ENCODE measurements at regions not wholly inside any gene's neighbourhood (a gene's known extent, or its start where the extent isn't known, plus 50 kb on each side); places are given as distances from the start of the nearest gene placed in this dataset.

GRCh38 chr12:126337556-126338441, 1272.6 kb downstream of the AACS start:
- no peak overlapping the region for H3K4me3 ChIP-seq (replicated peaks in 1 of 3; ENCODE audit: insufficient read depth in 1 of 3, low read depth in 1 of 3, low read length in 3 of 3)
- no peak for TF ChIP-seq POLR2AphosphoS5 (IDR thresholded peaks at IDR 0.05; ENCODE audit: insufficient read depth, low read depth, low read length)
- no peak for TF ChIP-seq JUN (IDR thresholded peaks at IDR 0.05; ENCODE audit: borderline replicate concordance, insufficient read depth, insufficient read length, low read depth)
- no peak for TF ChIP-seq CTCF (IDR thresholded peaks at IDR 0.05; ENCODE audit: extremely low read depth in 1 of 2, insufficient read depth in 1 of 2, low read depth in 1 of 2, low read length in 2 of 2)
- no peak for TF ChIP-seq POLR2A (IDR thresholded peaks at IDR 0.05; ENCODE audit: low read depth, low read length)
- no peak for TF ChIP-seq EZH2 (IDR thresholded peaks at IDR 0.05; ENCODE audit: borderline replicate concordance, low read depth, low read length, severe bottlenecking)
- TF ChIP-seq MAX (IDR thresholded peaks at IDR 0.05; ENCODE audit: insufficient read depth, insufficient read length) = no peak
- no peak for TF ChIP-seq GATA2 (IDR thresholded peaks at IDR 0.05; ENCODE audit: insufficient read depth, insufficient read length, low read depth, low read length)
- TF ChIP-seq MYC (IDR thresholded peaks at IDR 0.05; ENCODE audit: low read depth, low read length) = no peak
- TF ChIP-seq FOS (IDR thresholded peaks at IDR 0.05; ENCODE audit: borderline replicate concordance, insufficient read depth, low read length) = no peak
- dilution Hi-C loops (cut with MboI; ENCODE audit: extremely low pct_ligation_motif_present, low sequenced_read_pairs) = no loop called here
- H3K4me1 ChIP-seq (ENCODE audit: control insufficient read depth, extremely low read depth, insufficient read depth, low read length) = no peaks in the 10 kb centered on the region
- H3K27ac ChIP-seq (ENCODE audit: insufficient read depth, low read depth, low read length) = no peak overlapping the region
- no peaks in the 10 kb centered on the region for H3K79me2 ChIP-seq (ENCODE audit: control insufficient read depth, insufficient read depth, low read length)
- no peak overlapping the region for H2AFZ ChIP-seq (ENCODE audit: low read depth, low read length)
- H3K9me1 ChIP-seq (replicated peaks; ENCODE audit: control insufficient read depth, extremely low read depth, insufficient read depth, low read length) = no peaks in the 10 kb centered on the region
- intact Hi-C loops (cut with micrococcal nuclease) = no loop called here
- no peak overlapping the region for H3K9ac ChIP-seq (replicated peaks; ENCODE audit: extremely low read depth, insufficient read depth, low read length)
- POLR2A ChIA-PET = no interaction called here
- H3K27me3 ChIP-seq (ENCODE audit: control insufficient read depth in 2 of 2, insufficient read depth in 2 of 2, low read length in 2 of 2) = no peaks in the 10 kb centered on the region
- BruUV-seq (replicated peaks) = no TSS peak
- no peaks in the 10 kb centered on the region for H3K36me3 ChIP-seq (ENCODE audit: control insufficient read depth in 2 of 2, extremely low read depth in 1 of 2, insufficient read depth in 2 of 2, low read length in 2 of 2)
- FAIRE-seq = no peak
- no peak for DNase-seq (ENCODE audit: low read depth, low spot score)
- no peak overlapping the region for H3K4me2 ChIP-seq (ENCODE audit: insufficient read depth, low read length)
- no peaks in the 10 kb centered on the region for H4K20me1 ChIP-seq (replicated peaks; ENCODE audit: control insufficient read depth, extremely low read depth, insufficient read depth, low read length)
- peaks cover 6% of the 10 kb centered on the region for H3K9me3 ChIP-seq (replicated peaks; ENCODE audit: control insufficient read depth, insufficient read depth, low read length)
- CTCF ChIA-PET = no interaction called here

Data from endothelial cell of umbilical vein (primary cell).